ENCODE measurements at regions not wholly inside any gene's neighbourhood (a gene's known extent, or its start where the extent isn't known, plus 50 kb on each side); places are given as distances from the start of the nearest gene placed in this dataset.

DNA sequence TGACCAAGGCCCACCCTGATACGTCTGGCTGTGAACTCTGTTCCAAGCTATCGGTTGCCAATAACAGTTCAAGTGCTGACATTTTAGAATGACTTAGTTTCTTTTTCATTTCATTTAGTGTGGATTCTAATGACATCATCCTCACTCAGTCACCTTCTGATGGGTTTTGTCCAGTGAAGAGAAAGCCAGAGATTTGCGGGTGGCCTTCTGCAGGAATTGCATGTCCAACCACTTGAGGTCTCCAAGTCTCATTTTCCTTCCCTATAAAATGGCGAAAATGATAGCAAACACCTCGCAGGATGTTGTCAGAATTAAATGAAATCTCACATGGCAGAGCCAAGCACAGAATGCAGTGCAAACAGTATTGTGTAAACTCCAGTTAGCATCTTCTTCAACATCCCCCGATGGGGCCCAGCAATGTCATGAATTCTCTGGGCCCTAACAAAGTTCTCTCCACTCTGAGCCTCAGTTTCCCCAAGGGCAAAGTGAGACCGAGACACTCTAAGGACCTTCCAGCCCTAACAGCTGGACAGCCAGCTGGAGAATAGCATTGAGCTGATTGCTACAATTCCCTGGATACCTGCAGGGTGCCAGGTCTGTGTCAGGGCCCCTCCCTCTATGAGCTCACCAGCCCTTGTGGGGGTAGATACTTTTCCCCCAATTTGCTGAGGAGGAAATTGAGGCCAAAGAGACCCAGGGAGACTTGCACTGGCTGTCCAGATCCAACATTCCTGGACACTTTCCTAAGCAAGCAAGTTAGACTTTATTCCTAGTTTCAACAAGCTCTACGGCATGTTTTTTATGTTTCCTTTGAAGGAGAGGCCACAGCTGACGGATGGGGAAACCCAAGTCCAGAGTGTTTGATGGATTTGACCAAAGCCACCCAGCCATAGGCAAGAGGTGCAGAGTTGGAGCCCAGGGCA, 286.7 kb downstream of the MN1 start:
- no peak for TF ChIP-seq CTCF (conservative IDR thresholded peaks at IDR 0.05; ENCODE audit: low read depth, low read length)
- no peak for TF ChIP-seq EZH2 (IDR thresholded peaks at IDR 0.05; ENCODE audit: borderline replicate concordance, low read depth, low read length, poor library complexity, severe bottlenecking)

Measured in A673 (cell line).